ENCODE measurements at regions not wholly inside any gene's neighbourhood (a gene's known extent, or its start where the extent isn't known, plus 50 kb on each side); places are given as distances from the start of the nearest gene placed in this dataset.

- no peak overlapping the region for H3K4me3 ChIP-seq
- no peak for ATAC-seq (ENCODE audit: insufficient read depth, low FRiP score)
- no peaks in the 10 kb centered on the region for H3K4me1 ChIP-seq (ENCODE audit: control insufficient read depth in 5 of 5, insufficient read depth in 5 of 5, low read length in 5 of 5)
- H3K36me3 ChIP-seq (ENCODE audit: control insufficient read depth in 4 of 4, insufficient read depth in 4 of 4, low read length in 4 of 4), result no peaks in the 10 kb centered on the region
- H3K9ac ChIP-seq (ENCODE audit: insufficient read depth in 1 of 2, low read length in 2 of 2), result no peak overlapping the region
- DNase-seq, result no peak
- no peaks in the 10 kb centered on the region for H3K27me3 ChIP-seq (ENCODE audit: control insufficient read depth in 3 of 3, insufficient read depth in 3 of 3, low read length in 2 of 3)
- H3K9me3 ChIP-seq (ENCODE audit: control insufficient read depth in 4 of 4, insufficient read depth in 3 of 4, low read length in 3 of 4), result no peaks in the 10 kb centered on the region
- H3K27ac ChIP-seq (ENCODE audit: low read depth in 1 of 2, low read length in 1 of 2), result no peak overlapping the region
- TF ChIP-seq CTCF (IDR thresholded peaks at IDR 0.05; ENCODE audit: control extremely low read depth, extremely low read depth), result no peak
- whole genome bisulfite sequencing, 2 donors, result 90 to 93% methylated on average over 1 of the region's 1 CpG
These were observed 808.1 kb upstream of the MANEA start for GRCh38 chr6:94769197-94769596.

- ATAC-seq (ENCODE audit: insufficient read depth, low FRiP score), result no peak
- WGBS, 2 donors, result 80 to 85% methylated on average over 3 of the region's 3 CpGs
- H3K9me3 ChIP-seq (ENCODE audit: control insufficient read depth in 4 of 4, insufficient read depth in 3 of 4, low read length in 3 of 4), result no peaks in the 10 kb centered on the region
- DNase-seq, result no peak
- no peak overlapping the region for H3K9ac ChIP-seq (ENCODE audit: insufficient read depth in 1 of 2, low read length in 2 of 2)
- H3K36me3 ChIP-seq (ENCODE audit: control insufficient read depth in 4 of 4, insufficient read depth in 4 of 4, low read length in 4 of 4), result no peaks in the 10 kb centered on the region
- H3K27ac ChIP-seq (ENCODE audit: low read depth in 1 of 2, low read length in 1 of 2), result no peak overlapping the region
- H3K4me1 ChIP-seq (ENCODE audit: control insufficient read depth in 5 of 5, insufficient read depth in 5 of 5, low read length in 5 of 5), result no peaks in the 10 kb centered on the region
- no peaks in the 10 kb centered on the region for H3K27me3 ChIP-seq (ENCODE audit: control insufficient read depth in 3 of 3, insufficient read depth in 3 of 3, low read length in 2 of 3)
- H3K4me3 ChIP-seq, result no peak overlapping the region
- no peak for TF ChIP-seq CTCF (IDR thresholded peaks at IDR 0.05; ENCODE audit: control extremely low read depth, extremely low read depth)
These were observed 825.5 kb upstream of the MANEA start for GRCh38 chr6:94751641-94752329.

GRCh38 chr6:94736236-94736635 lies 841.1 kb upstream of the MANEA start:
- no peak overlapping the region for H3K4me3 ChIP-seq
- no peak for ATAC-seq (ENCODE audit: insufficient read depth, low FRiP score)
- peak; percentile 60 to 73 (median 69) for DNase-seq

More at GRCh38 chr6:94736236-94736635, 841.1 kb upstream of the MANEA start:
- Histone ChIP-seq H3K4me1 (ENCODE audit: control insufficient read depth in 5 of 5, insufficient read depth in 5 of 5, low read length in 5 of 5) (peaks cover 0 to 15% (median 0%) of the 10 kb centered on the region in 5 donors), H3K36me3 (ENCODE audit: control insufficient read depth in 4 of 4, insufficient read depth in 4 of 4, low read length in 4 of 4) (no peaks in the 10 kb centered on the region), H3K9me3 (ENCODE audit: control insufficient read depth in 4 of 4, insufficient read depth in 3 of 4, low read length in 3 of 4) (peaks cover 0 to 4% (median 0%) of the 10 kb centered on the region in 4 donors), H3K27me3 (ENCODE audit: control insufficient read depth in 3 of 3, insufficient read depth in 3 of 3, low read length in 2 of 3) (no peaks in the 10 kb centered on the region), H3K9ac (ENCODE audit: insufficient read depth in 1 of 2, low read length in 2 of 2) (no peak overlapping the region), H3K27ac (ENCODE audit: low read depth in 1 of 2, low read length in 1 of 2) (no peak overlapping the region)
- TF ChIP-seq CTCF (IDR thresholded peaks at IDR 0.05; ENCODE audit: control extremely low read depth, extremely low read depth), result no peak
- 85 to 90% methylated on average over 2 of the region's 2 CpGs for WGBS, 2 donors
